ENCODE measurements at regions not wholly inside any gene's neighbourhood (a gene's known extent, or its start where the extent isn't known, plus 50 kb on each side); places are given as distances from the start of the nearest gene placed in this dataset.

GRCh38 chr2:223701761-223702160 is 99.6 kb upstream of the SCG2 start:
- TF ChIP-seq ESRRA (IDR thresholded peaks at IDR 0.05; ENCODE audit: low read length): no peak
- no peak for TF ChIP-seq POLR2AphosphoS5 (IDR thresholded peaks at IDR 0.05; ENCODE audit: low read length)
- TF ChIP-seq BRCA1 (IDR thresholded peaks at IDR 0.05; ENCODE audit: low read depth, low read length): no peak
- no peak for TF ChIP-seq MXI1 (IDR thresholded peaks at IDR 0.05; ENCODE audit: low read depth, low read length)
- TF ChIP-seq NFIC (IDR thresholded peaks at IDR 0.05; ENCODE audit: low read depth, low read length): no peak
- no peak for TF ChIP-seq SUZ12 (IDR thresholded peaks at IDR 0.05; ENCODE audit: unreplicated experiment)
- TF ChIP-seq CHD2 (IDR thresholded peaks at IDR 0.05; ENCODE audit: borderline replicate concordance, low read depth, low read length): no peak
- TF ChIP-seq BCL11A (IDR thresholded peaks at IDR 0.05; ENCODE audit: low read depth, low read length): no peak
- no peak for TF ChIP-seq CBX3 (IDR thresholded peaks at IDR 0.05; ENCODE audit: borderline replicate concordance, low read depth)
- TF ChIP-seq, protein P1, sequence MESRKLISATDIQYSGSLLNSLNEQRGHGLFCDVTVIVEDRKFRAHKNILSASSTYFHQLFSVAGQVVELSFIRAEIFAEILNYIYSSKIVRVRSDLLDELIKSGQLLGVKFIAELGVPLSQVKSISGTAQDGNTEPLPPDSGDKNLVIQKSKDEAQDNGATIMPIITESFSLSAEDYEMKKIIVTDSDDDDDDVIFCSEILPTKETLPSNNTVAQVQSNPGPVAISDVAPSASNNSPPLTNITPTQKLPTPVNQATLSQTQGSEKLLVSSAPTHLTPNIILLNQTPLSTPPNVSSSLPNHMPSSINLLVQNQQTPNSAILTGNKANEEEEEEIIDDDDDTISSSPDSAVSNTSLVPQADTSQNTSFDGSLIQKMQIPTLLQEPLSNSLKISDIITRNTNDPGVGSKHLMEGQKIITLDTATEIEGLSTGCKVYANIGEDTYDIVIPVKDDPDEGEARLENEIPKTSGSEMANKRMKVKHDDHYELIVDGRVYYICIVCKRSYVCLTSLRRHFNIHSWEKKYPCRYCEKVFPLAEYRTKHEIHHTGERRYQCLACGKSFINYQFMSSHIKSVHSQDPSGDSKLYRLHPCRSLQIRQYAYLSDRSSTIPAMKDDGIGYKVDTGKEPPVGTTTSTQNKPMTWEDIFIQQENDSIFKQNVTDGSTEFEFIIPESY (IDR thresholded peaks at IDR 0.05): no peak
- no peak for TF ChIP-seq POLR2A (IDR thresholded peaks at IDR 0.05; ENCODE audit: low read depth, low read length)
